ENCODE measurements at regions not wholly inside any gene's neighbourhood (a gene's known extent, or its start where the extent isn't known, plus 50 kb on each side); places are given as distances from the start of the nearest gene placed in this dataset.

GRCh38 chr11:80846979-80847378, 1406.1 kb upstream of the TENM4 start:
- Histone ChIP-seq H3K4me3 (replicated peaks; ENCODE audit: insufficient read depth, low read length) (no peak overlapping the region), H3K27ac (replicated peaks) (no peak overlapping the region), H3K27me3 (ENCODE audit: insufficient read depth, poor library complexity, severe bottlenecking) (no peaks in the 10 kb centered on the region)
- no peak for TF ChIP-seq SPI1 (IDR thresholded peaks at IDR 0.05; ENCODE audit: borderline replicate concordance, low read depth)
- TF ChIP-seq REST (IDR thresholded peaks at IDR 0.05; ENCODE audit: insufficient replicate concordance, low read depth): no peak
- no peak for TF ChIP-seq GABPA (IDR thresholded peaks at IDR 0.05; ENCODE audit: low read depth)
- no peak for TF ChIP-seq CTCF (IDR thresholded peaks at IDR 0.05; ENCODE audit: insufficient read depth, low read length)
- TF ChIP-seq POLR2AphosphoS5 (IDR thresholded peaks at IDR 0.05; ENCODE audit: low read depth): no peak
- no peak for DNase-seq (ENCODE audit: low read depth in 1 of 2, low spot score in 1 of 2)

GRCh38 chr11:80846442-80846841, 1405.6 kb upstream of the TENM4 start:
- TF ChIP-seq CTCF (IDR thresholded peaks at IDR 0.05; ENCODE audit: insufficient read depth, low read length) (no peak), POLR2AphosphoS5 (IDR thresholded peaks at IDR 0.05; ENCODE audit: low read depth) (no peak), SPI1 (IDR thresholded peaks at IDR 0.05; ENCODE audit: borderline replicate concordance, low read depth) (no peak), REST (IDR thresholded peaks at IDR 0.05; ENCODE audit: insufficient replicate concordance, low read depth) (no peak), GABPA (IDR thresholded peaks at IDR 0.05; ENCODE audit: low read depth) (no peak)
- DNase-seq (ENCODE audit: low read depth in 1 of 2, low spot score in 1 of 2): no peak
- H3K27me3 ChIP-seq (ENCODE audit: insufficient read depth, poor library complexity, severe bottlenecking): no peaks in the 10 kb centered on the region
- no peak overlapping the region for H3K4me3 ChIP-seq (replicated peaks; ENCODE audit: insufficient read depth, low read length)
- no peak overlapping the region for H3K27ac ChIP-seq (replicated peaks)

- no peak overlapping the region for H3K27ac ChIP-seq (replicated peaks)
- TF ChIP-seq POLR2AphosphoS5 (IDR thresholded peaks at IDR 0.05; ENCODE audit: low read depth): no peak
- TF ChIP-seq SPI1 (IDR thresholded peaks at IDR 0.05; ENCODE audit: borderline replicate concordance, low read depth): no peak
- TF ChIP-seq GABPA (IDR thresholded peaks at IDR 0.05; ENCODE audit: low read depth): no peak
- no peak for DNase-seq (ENCODE audit: low read depth in 1 of 2, low spot score in 1 of 2)
- no peak overlapping the region for H3K4me3 ChIP-seq (replicated peaks; ENCODE audit: insufficient read depth, low read length)
- H3K27me3 ChIP-seq (ENCODE audit: insufficient read depth, poor library complexity, severe bottlenecking): no peaks in the 10 kb centered on the region
Measured at GRCh38 chr11:80844110-80844819, 1403.4 kb upstream of the TENM4 start.

- no peak overlapping the region for H3K27ac ChIP-seq (replicated peaks)
- TF ChIP-seq POLR2AphosphoS5 (IDR thresholded peaks at IDR 0.05; ENCODE audit: low read depth) (no peak), REST (IDR thresholded peaks at IDR 0.05; ENCODE audit: insufficient replicate concordance, low read depth) (no peak), GABPA (IDR thresholded peaks at IDR 0.05; ENCODE audit: low read depth) (no peak), CTCF (IDR thresholded peaks at IDR 0.05; ENCODE audit: insufficient read depth, low read length) (no peak), SPI1 (IDR thresholded peaks at IDR 0.05; ENCODE audit: borderline replicate concordance, low read depth) (no peak)
- H3K4me3 ChIP-seq (replicated peaks; ENCODE audit: insufficient read depth, low read length): no peak overlapping the region
- H3K27me3 ChIP-seq (ENCODE audit: insufficient read depth, poor library complexity, severe bottlenecking): no peaks in the 10 kb centered on the region
- no peak for DNase-seq (ENCODE audit: low read depth in 1 of 2, low spot score in 1 of 2)
Measured at GRCh38 chr11:80843266-80843974, 1402.6 kb upstream of the TENM4 start.

All from HL-60 (cell line).